ENCODE measurements at regions not wholly inside any gene's neighbourhood (a gene's known extent, or its start where the extent isn't known, plus 50 kb on each side); places are given as distances from the start of the nearest gene placed in this dataset.

- ChIA-PET POLR2A (ENCODE audit: partially characterized antibody) (no interaction called here), CTCF (ENCODE audit: partially characterized antibody) (no interaction called here)
- H3K4me2 ChIP-seq (ENCODE audit: insufficient read depth in 1 of 2, low read depth in 2 of 2, low read length in 2 of 2): no peak overlapping the region
- no peak overlapping the region for H3K23ac ChIP-seq (ENCODE audit: insufficient read length)
- no peak overlapping the region for H2BK12ac ChIP-seq (ENCODE audit: low read depth, low read length)
- H2AK5ac ChIP-seq (ENCODE audit: low read depth, low read length): no peak overlapping the region
- no peak for FAIRE-seq
- no peak overlapping the region for H4K91ac ChIP-seq (replicated peaks; ENCODE audit: insufficient read length, low read length)
- no peak overlapping the region for H4K5ac ChIP-seq (ENCODE audit: insufficient read length, low read depth, low read length)
- H3K36me3 ChIP-seq (ENCODE audit: control insufficient read depth in 2 of 4, insufficient read depth in 4 of 4, low read length in 3 of 4): no peaks in the 10 kb centered on the region
- H4K8ac ChIP-seq (ENCODE audit: extremely low read depth, insufficient read depth, low read length): no peak overlapping the region
- no peak overlapping the region for H3K9ac ChIP-seq (replicated peaks in 1 of 4; ENCODE audit: extremely low read depth in 1 of 4, low read depth in 3 of 4, low read length in 3 of 4)
- no peaks in the 10 kb centered on the region for H3K27me3 ChIP-seq (replicated peaks in 1 of 4; ENCODE audit: control insufficient read depth in 3 of 4, extremely low read depth in 1 of 4, insufficient read depth in 3 of 4, low read length in 3 of 4)
- H3K18ac ChIP-seq (ENCODE audit: extremely low read depth, low read length): no peak overlapping the region
- H3K4me1 ChIP-seq (replicated peaks in 1 of 4; ENCODE audit: control insufficient read depth in 3 of 4, insufficient read depth in 4 of 4, low read length in 3 of 4): no peaks in the 10 kb centered on the region
- whole genome bisulfite sequencing, 2 experiments (ENCODE audit: extremely low coverage in 1 of 2, insufficient coverage in 1 of 2, insufficient read length in 1 of 2, insufficient replicate concordance in 2 of 2, low coverage in 1 of 2, low lambda C conversion rate in 2 of 2, missing lambda C conversion rate in 1 of 2): 90% methylated on average over 2 of the region's 2 CpGs; no CpG with 5 or more reads in 1 of the 2 experiments
- H2BK120ac ChIP-seq (replicated peaks; ENCODE audit: low read depth, low read length): no peak overlapping the region
- H3K79me1 ChIP-seq (ENCODE audit: low read depth, low read length): no peaks in the 10 kb centered on the region
- H3K56ac ChIP-seq (replicated peaks; ENCODE audit: insufficient read length, low read depth, low read length): no peak overlapping the region
- no peak overlapping the region for H3K27ac ChIP-seq (ENCODE audit: low read depth, low read length)
- H4K20me1 ChIP-seq (replicated peaks in 1 of 2; ENCODE audit: control insufficient read depth in 1 of 2, insufficient read depth in 2 of 2, low read length in 2 of 2): no peaks in the 10 kb centered on the region
- DNase-seq (ENCODE audit: low read depth in 1 of 2, low spot score in 2 of 2): no peak
- H3K79me2 ChIP-seq (ENCODE audit: control insufficient read depth in 1 of 2, insufficient read depth in 2 of 2, low read length in 2 of 2): no peaks in the 10 kb centered on the region
- H2BK20ac ChIP-seq (ENCODE audit: low read length): no peak overlapping the region
- no peak overlapping the region for H2AFZ ChIP-seq (ENCODE audit: low read length)
- no peaks in the 10 kb centered on the region for H3K23me2 ChIP-seq (ENCODE audit: low read depth, low read length)
- H3K4ac ChIP-seq (replicated peaks; ENCODE audit: insufficient read length, low read depth, low read length): no peak overlapping the region
- no peak overlapping the region for H3K14ac ChIP-seq (ENCODE audit: insufficient read length)
- H3K9me3 ChIP-seq (ENCODE audit: insufficient read depth in 2 of 2, low read depth in 1 of 2, low read length in 1 of 2): no peaks in the 10 kb centered on the region
- no peak overlapping the region for H2BK5ac ChIP-seq (ENCODE audit: low read depth, low read length)
- no peak overlapping the region for H2BK15ac ChIP-seq (ENCODE audit: low read length)
- no peak overlapping the region for H3K4me3 ChIP-seq (ENCODE audit: extremely low read depth in 1 of 4, insufficient read depth in 2 of 4, low read depth in 3 of 4, low read length in 4 of 4)
- TF ChIP-seq RNF2 (IDR thresholded peaks at IDR 0.05; ENCODE audit: borderline replicate concordance, low read depth, low read length, missing control alignments, poor library complexity, severe bottlenecking): no peak
- TF ChIP-seq HDAC2 (IDR thresholded peaks at IDR 0.05; ENCODE audit: borderline replicate concordance in 1 of 2, low read depth in 2 of 2, low read length in 2 of 2): no peak
- no peak for TF ChIP-seq CTBP2 (IDR thresholded peaks at IDR 0.05; ENCODE audit: borderline replicate concordance, insufficient read depth, insufficient read length, low read length)
- TF ChIP-seq SAP30 (IDR thresholded peaks at IDR 0.05; ENCODE audit: insufficient read depth, insufficient replicate concordance, low read length): no peak
- TF ChIP-seq TCF12 (IDR thresholded peaks at IDR 0.05; ENCODE audit: low read depth, low read length): no peak
- no peak for TF ChIP-seq CBX8 (IDR thresholded peaks at IDR 0.05; ENCODE audit: borderline replicate concordance, low read depth, low read length)
- TF ChIP-seq BCL11A (IDR thresholded peaks at IDR 0.05; ENCODE audit: low read depth in 2 of 2, low read length in 2 of 2): no peak
- TF ChIP-seq POLR2AphosphoS5 (IDR thresholded peaks at IDR 0.05; ENCODE audit: low read depth, low read length): no peak
- TF ChIP-seq EP300 (IDR thresholded peaks at IDR 0.05; ENCODE audit: borderline replicate concordance in 1 of 2, low read depth in 2 of 2, low read length in 2 of 2): no peak
- no peak for TF ChIP-seq GABPA (IDR thresholded peaks at IDR 0.05; ENCODE audit: borderline replicate concordance, insufficient read depth, low read length)
- TF ChIP-seq RAD21 (IDR thresholded peaks at IDR 0.05 in 1 of 2, conservative IDR thresholded peaks at IDR 0.05 in 1 of 2; ENCODE audit: low read depth in 2 of 2, low read length in 2 of 2): no peak
- no peak for TF ChIP-seq E2F6 (IDR thresholded peaks at IDR 0.05)
- no peak for TF ChIP-seq TAF1 (IDR thresholded peaks at IDR 0.05; ENCODE audit: low read depth, low read length)
Measured at GRCh38 chr5:109987970-109988369, 298.2 kb downstream of the MAN2A1 start.
